ENCODE measurements at regions not wholly inside any gene's neighbourhood (a gene's known extent, or its start where the extent isn't known, plus 50 kb on each side); places are given as distances from the start of the nearest gene placed in this dataset.

DNA sequence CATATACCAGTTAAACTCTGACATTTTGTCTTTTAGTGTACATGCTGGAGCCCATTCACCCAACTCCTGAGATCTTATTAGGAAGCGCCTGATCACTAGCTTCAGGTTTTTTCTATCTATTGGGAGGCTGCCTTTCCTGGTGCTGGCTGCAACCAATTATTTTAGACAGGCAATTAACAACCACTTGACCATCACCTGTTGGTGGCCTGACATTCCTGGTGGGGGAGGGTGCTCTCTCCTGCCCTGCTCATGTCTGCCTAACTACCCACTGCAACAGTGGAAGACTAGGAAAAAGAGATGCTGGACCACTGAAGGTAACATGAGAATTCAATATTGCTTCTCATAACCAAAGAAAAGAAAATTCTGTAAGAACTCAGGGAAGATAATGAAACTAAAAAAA lies 190.3 kb upstream of the GRM3 start:
- TF ChIP-seq, protein P1, sequence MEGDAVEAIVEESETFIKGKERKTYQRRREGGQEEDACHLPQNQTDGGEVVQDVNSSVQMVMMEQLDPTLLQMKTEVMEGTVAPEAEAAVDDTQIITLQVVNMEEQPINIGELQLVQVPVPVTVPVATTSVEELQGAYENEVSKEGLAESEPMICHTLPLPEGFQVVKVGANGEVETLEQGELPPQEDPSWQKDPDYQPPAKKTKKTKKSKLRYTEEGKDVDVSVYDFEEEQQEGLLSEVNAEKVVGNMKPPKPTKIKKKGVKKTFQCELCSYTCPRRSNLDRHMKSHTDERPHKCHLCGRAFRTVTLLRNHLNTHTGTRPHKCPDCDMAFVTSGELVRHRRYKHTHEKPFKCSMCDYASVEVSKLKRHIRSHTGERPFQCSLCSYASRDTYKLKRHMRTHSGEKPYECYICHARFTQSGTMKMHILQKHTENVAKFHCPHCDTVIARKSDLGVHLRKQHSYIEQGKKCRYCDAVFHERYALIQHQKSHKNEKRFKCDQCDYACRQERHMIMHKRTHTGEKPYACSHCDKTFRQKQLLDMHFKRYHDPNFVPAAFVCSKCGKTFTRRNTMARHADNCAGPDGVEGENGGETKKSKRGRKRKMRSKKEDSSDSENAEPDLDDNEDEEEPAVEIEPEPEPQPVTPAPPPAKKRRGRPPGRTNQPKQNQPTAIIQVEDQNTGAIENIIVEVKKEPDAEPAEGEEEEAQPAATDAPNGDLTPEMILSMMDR (IDR thresholded peaks at IDR 0.05): no peak
- Histone ChIP-seq H3K27ac (ENCODE audit: low read depth in 1 of 2, low read length in 2 of 2) (no peak overlapping the region), H3K4me3 (ENCODE audit: low read length) (no peak overlapping the region), H3K4me1 (ENCODE audit: insufficient read depth, low read length) (no peaks in the 10 kb centered on the region), H3K9me3 (ENCODE audit: control insufficient read depth in 1 of 2, insufficient read depth in 1 of 2, low read length in 2 of 2) (peaks cover 0 to 3% of the 10 kb centered on the region in 2 experiments), H3K36me3 (ENCODE audit: insufficient read depth, low read length) (no peaks in the 10 kb centered on the region), H3K27me3 (ENCODE audit: control insufficient read depth in 1 of 2, insufficient read depth in 2 of 2, low read length in 2 of 2) (no peaks in the 10 kb centered on the region)
- Mint-ChIP-seq H3K9me3 (peaks cover 2% of the 10 kb centered on the region), H3K4me3 (no peak overlapping the region), H3K27ac (no peak overlapping the region), H3K36me3 (ENCODE audit: low read depth) (no peaks in the 10 kb centered on the region), H3K4me1 (ENCODE audit: low read depth) (no peaks in the 10 kb centered on the region), H3K27me3 (no peaks in the 10 kb centered on the region)
- POLR2A ChIA-PET: no interaction called here
- ATAC-seq (ENCODE audit: poor library complexity): no peak
- no peak for DNase-seq
- intact Hi-C loops (cut with DNase I, micrococcal nuclease): no loop called here
- CTCF ChIA-PET: no interaction called here

DNA sequence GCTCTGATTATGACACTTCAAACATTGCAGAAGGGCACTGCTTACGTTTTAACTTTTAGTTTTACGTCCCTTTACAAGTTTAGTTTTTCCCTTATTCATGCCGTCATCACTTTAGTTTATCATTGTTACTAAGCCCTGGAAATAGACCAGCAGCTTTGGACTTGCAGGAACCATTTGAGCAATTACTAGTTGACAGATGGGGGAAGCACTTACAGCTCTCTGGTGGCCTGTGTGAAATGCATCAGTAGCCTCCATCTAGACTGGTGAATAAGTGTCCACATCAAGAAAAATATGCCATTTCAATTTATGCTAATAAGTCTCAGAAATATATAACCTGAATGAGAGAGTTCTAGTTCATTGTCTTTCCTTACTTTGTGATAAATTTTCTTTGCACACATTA lies 194.9 kb upstream of the GRM3 start:
- ATAC-seq (ENCODE audit: poor library complexity) (no peak), DNase-seq (no peak)
- ChIA-PET POLR2A (no interaction called here), CTCF (no interaction called here)
- Mint-ChIP-seq H3K4me3 (no peak overlapping the region), H3K27ac (no peak overlapping the region), H3K36me3 (ENCODE audit: low read depth) (no peaks in the 10 kb centered on the region), H3K4me1 (ENCODE audit: low read depth) (no peaks in the 10 kb centered on the region), H3K27me3 (no peaks in the 10 kb centered on the region), H3K9me3 (peaks cover 2% of the 10 kb centered on the region)
- no peak overlapping the region for H3K4me3 ChIP-seq (ENCODE audit: low read length)
- peaks cover 0 to 3% of the 10 kb centered on the region in 2 experiments for H3K9me3 ChIP-seq (ENCODE audit: control insufficient read depth in 1 of 2, insufficient read depth in 1 of 2, low read length in 2 of 2)
- intact Hi-C loops (cut with DNase I, micrococcal nuclease): no loop called here
- no peaks in the 10 kb centered on the region for H3K4me1 ChIP-seq (ENCODE audit: insufficient read depth, low read length)
- H3K27ac ChIP-seq (ENCODE audit: low read depth in 1 of 2, low read length in 2 of 2): no peak overlapping the region
- TF ChIP-seq, protein P1 (IDR thresholded peaks at IDR 0.05): no peak
- no peaks in the 10 kb centered on the region for H3K27me3 ChIP-seq (ENCODE audit: control insufficient read depth in 1 of 2, insufficient read depth in 2 of 2, low read length in 2 of 2)
- no peaks in the 10 kb centered on the region for H3K36me3 ChIP-seq (ENCODE audit: insufficient read depth, low read length)

DNA sequence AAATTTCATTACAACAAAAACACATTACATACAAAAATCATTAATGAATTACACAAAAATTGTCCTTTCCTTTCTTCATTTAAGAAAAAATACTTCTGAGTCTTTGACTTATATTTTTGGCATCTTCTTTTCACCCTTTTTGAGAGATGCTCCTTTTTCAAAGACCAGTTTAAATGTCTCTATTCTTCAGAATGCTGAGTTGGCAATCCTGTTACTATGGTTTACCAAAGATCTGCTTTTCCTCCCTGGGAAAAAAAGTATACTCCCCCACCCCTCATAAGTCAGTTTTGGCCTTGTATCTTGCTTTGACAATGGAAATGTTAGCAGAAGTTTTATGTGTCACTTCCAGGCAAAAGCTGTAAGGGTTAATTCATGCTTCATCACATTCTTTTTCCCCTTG lies 198.4 kb upstream of the GRM3 start:
- Histone ChIP-seq H3K4me1 (ENCODE audit: insufficient read depth, low read length) (no peaks in the 10 kb centered on the region), H3K27me3 (ENCODE audit: control insufficient read depth in 1 of 2, insufficient read depth in 2 of 2, low read length in 2 of 2) (no peaks in the 10 kb centered on the region), H3K4me3 (ENCODE audit: low read length) (no peak overlapping the region), H3K36me3 (ENCODE audit: insufficient read depth, low read length) (no peaks in the 10 kb centered on the region), H3K9me3 (ENCODE audit: control insufficient read depth in 1 of 2, insufficient read depth in 1 of 2, low read length in 2 of 2) (peaks cover 0 to 1% of the 10 kb centered on the region in 2 experiments), H3K27ac (ENCODE audit: low read depth in 1 of 2, low read length in 2 of 2) (no peak overlapping the region)
- DNase-seq (no peak), ATAC-seq (ENCODE audit: poor library complexity) (no peak)
- TF ChIP-seq, protein P1 (IDR thresholded peaks at IDR 0.05): no peak
- Mint-ChIP-seq H3K4me1 (ENCODE audit: low read depth) (no peaks in the 10 kb centered on the region), H3K4me3 (no peak overlapping the region), H3K36me3 (ENCODE audit: low read depth) (no peaks in the 10 kb centered on the region), H3K9me3 (peaks cover 2% of the 10 kb centered on the region), H3K27me3 (no peaks in the 10 kb centered on the region), H3K27ac (no peak overlapping the region)
- POLR2A ChIA-PET: no interaction called here
- CTCF ChIA-PET: no interaction called here
- intact Hi-C loops (cut with DNase I, micrococcal nuclease): no loop called here

Measured in CD4-positive, alpha-beta T cell (primary cell).